GM06990 (cell line): ENCODE measurements at regions not wholly inside any gene's neighbourhood (a gene's known extent, or its start where the extent isn't known, plus 50 kb on each side); places are given as distances from the start of the nearest gene placed in this dataset.

ENCODE experiments used
- DNase-seq: peaks from one replicate; pipeline ENCODE4 v3.0.0-alpha.2; 2011; ENCODE audit not compliant: insufficient read length; ENCODE audit errors: extremely low read depth
- H3K27me3 ChIP-seq: replicated peaks from 2 replicates; pipeline ENCODE4 v1.6.0; 2011; ENCODE audit warnings: low read length; ENCODE audit not compliant: control insufficient read depth, insufficient read depth
- H3K36me3 ChIP-seq: 2 replicates; pipeline ENCODE4 v1.5.1; 2011; ENCODE audit warnings: low read length; ENCODE audit not compliant: control insufficient read depth, insufficient read depth
- H3K4me3 ChIP-seq: replicated peaks from 2 replicates; pipeline ENCODE4 v1.5.1; 2011; ENCODE audit warnings: low read depth, mild to moderate bottlenecking, control low read depth, low read length
- TF ChIP-seq, protein P1 (sequence below): IDR thresholded peaks from 2 replicates; pipeline ENCODE4 v1.5.1; 2011; ENCODE audit warnings: low read length, control low read depth, mild to moderate bottlenecking, inconsistent platforms; ENCODE audit not compliant: insufficient read depth, poor library complexity, severe bottlenecking

DNA sequence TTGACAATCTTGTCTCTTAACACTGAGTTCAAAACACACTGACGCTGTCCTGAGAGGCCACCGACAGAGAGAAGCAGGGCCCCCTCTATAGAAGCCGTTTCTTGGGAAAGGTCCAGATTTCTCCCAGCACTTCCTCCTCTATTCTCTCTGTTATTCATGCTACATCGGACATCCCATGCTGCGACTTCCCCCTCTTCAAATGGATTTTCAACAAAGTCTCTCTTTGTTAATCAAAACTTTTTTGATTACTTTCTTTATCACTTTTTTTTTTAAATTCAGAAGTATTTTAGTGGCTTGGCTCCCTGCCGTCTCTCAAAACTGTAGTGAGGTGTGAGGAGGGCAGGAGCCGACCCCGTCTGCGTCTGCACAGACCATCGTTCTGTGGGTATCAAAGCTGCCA lies 298.9 kb upstream of the PITRM1 start:
- TF ChIP-seq, protein P1, sequence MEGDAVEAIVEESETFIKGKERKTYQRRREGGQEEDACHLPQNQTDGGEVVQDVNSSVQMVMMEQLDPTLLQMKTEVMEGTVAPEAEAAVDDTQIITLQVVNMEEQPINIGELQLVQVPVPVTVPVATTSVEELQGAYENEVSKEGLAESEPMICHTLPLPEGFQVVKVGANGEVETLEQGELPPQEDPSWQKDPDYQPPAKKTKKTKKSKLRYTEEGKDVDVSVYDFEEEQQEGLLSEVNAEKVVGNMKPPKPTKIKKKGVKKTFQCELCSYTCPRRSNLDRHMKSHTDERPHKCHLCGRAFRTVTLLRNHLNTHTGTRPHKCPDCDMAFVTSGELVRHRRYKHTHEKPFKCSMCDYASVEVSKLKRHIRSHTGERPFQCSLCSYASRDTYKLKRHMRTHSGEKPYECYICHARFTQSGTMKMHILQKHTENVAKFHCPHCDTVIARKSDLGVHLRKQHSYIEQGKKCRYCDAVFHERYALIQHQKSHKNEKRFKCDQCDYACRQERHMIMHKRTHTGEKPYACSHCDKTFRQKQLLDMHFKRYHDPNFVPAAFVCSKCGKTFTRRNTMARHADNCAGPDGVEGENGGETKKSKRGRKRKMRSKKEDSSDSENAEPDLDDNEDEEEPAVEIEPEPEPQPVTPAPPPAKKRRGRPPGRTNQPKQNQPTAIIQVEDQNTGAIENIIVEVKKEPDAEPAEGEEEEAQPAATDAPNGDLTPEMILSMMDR, result no peak
- DNase-seq, result no peak
- H3K27me3 ChIP-seq, result no peaks in the 10 kb centered on the region
- no peak overlapping the region for H3K4me3 ChIP-seq
- H3K36me3 ChIP-seq, result no peaks in the 10 kb centered on the region

DNA sequence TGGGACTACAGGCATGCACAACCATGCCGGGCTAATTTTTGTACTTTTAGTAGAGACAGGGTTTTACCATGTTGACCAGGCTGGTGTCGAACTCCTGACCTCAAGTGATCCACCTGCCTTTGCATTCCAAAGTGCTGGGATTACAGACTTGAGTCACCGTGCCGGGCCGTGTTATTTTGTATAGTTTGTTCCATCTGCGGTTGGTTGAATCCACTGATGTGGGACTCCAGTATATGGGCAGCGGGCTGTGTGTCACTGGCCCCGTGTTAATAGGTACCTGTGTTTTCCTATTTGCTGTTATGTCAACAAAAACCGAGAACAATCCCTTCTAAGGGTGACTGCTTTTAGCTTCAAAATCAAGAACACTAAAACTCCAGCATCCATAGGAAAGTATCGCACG lies 297.6 kb upstream of the PITRM1 start:
- no peak overlapping the region for H3K4me3 ChIP-seq
- no peaks in the 10 kb centered on the region for H3K27me3 ChIP-seq
- no peaks in the 10 kb centered on the region for H3K36me3 ChIP-seq
- TF ChIP-seq, protein P1, result no peak
- no peak for DNase-seq

- TF ChIP-seq, protein P1, result no peak
- no peak for DNase-seq
- H3K4me3 ChIP-seq, result no peak overlapping the region
- no peaks in the 10 kb centered on the region for H3K36me3 ChIP-seq
- H3K27me3 ChIP-seq, result no peaks in the 10 kb centered on the region
Observed at GRCh38 chr10:3469639-3470020, 297.0 kb upstream of the PITRM1 start.

- Histone ChIP-seq H3K36me3 (no peaks in the 10 kb centered on the region), H3K4me3 (no peak overlapping the region), H3K27me3 (no peaks in the 10 kb centered on the region)
- DNase-seq, result no peak
- TF ChIP-seq, protein P1, result no peak
Observed at GRCh38 chr10:3468919-3469638, 296.5 kb upstream of the PITRM1 start.

DNA sequence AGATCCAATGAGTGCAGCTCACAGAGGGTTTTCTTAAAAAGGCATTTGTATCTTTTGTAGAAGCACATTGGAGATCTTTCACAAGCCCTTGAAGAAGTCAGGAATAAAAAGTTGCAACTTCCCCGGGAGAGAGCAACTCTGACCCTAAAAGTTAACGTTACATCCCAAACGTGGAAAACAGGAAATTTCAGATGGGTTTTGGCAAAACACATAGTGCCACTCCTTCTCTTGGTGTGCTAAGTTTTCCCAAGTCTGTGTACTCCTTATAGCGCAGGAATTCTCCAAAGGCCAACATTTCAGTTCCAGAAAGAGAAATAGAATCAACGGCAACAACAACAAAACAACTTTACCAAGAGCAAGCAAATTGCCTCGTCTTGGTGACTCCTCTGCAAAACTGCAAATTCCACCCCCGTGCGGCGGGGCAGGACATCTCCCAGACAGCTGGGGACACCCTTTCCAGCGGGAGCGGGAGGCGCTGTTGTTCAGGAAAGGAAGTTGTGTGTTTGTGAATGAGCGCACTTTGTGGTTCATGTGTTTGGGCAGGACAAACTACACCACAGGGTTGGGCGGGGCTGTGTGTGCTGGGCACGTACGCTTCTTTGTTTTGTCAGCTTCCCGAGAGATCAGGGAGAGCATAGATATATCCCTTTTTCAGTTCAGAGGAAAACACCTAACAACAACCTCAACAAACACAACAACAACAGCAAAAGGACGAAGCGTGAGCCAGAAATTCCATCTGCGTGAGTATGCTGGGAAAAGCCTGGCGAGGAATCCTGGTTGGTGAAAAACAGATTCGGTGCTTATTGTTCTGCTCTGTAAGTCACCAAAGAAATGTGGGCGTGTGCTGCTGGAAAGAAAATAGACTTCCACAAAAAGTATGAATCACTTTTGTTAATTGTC lies 294.7 kb upstream of the PITRM1 start:
- no peak overlapping the region for H3K4me3 ChIP-seq
- H3K36me3 ChIP-seq, result no peaks in the 10 kb centered on the region
- no peak for DNase-seq
- no peaks in the 10 kb centered on the region for H3K27me3 ChIP-seq
- TF ChIP-seq, protein P1, result no peak
